GM19324 (cell line): ENCODE measurements at regions not wholly inside any gene's neighbourhood (a gene's known extent, or its start where the extent isn't known, plus 50 kb on each side); places are given as distances from the start of the nearest gene placed in this dataset.
A peak's percentile ranks its signal among the peaks of the same experiment; 100 is the strongest.

Experiments
- ATAC-seq: cut with Tn5 transposase; IDR thresholded peaks from one replicate; pipeline ENCODE4 v1.9.1; 2021; ENCODE audit warnings: mild to moderate bottlenecking, moderate library complexity; ENCODE audit not compliant: unreplicated experiment, low FRiP score

- ATAC-seq, result no peak
Measured at GRCh38 chr3:110767156-110767555, 304.5 kb upstream of the NECTIN3 start.

- ATAC-seq, result no peak
Measured at GRCh38 chr3:110767838-110768237, 303.8 kb upstream of the NECTIN3 start.

GRCh38 chr3:110773413-110773954 is 298.1 kb upstream of the NECTIN3 start:
- ATAC-seq, result no peak

- no peak for ATAC-seq
Measured at GRCh38 chr3:110774496-110775265, 296.9 kb upstream of the NECTIN3 start.

GRCh38 chr3:110779581-110779980 is 292.0 kb upstream of the NECTIN3 start:
- ATAC-seq, result no peak

- no peak for ATAC-seq
Measured at GRCh38 chr3:110783541-110783940, 288.1 kb upstream of the NECTIN3 start.

- no peak for ATAC-seq
Measured at GRCh38 chr3:110788794-110789193, 282.8 kb upstream of the NECTIN3 start.

- no peak for ATAC-seq
Measured at GRCh38 chr3:110789315-110789714, 282.3 kb upstream of the NECTIN3 start.

- no peak for ATAC-seq
Measured at GRCh38 chr3:110790631-110791030, 281.0 kb upstream of the NECTIN3 start.

GRCh38 chr3:110791995-110792686 is 279.5 kb upstream of the NECTIN3 start:
- no peak for ATAC-seq

- no peak for ATAC-seq
Measured at GRCh38 chr3:110793611-110794010, 278.0 kb upstream of the NECTIN3 start.

GRCh38 chr3:110795163-110795562 is 276.5 kb upstream of the NECTIN3 start:
- ATAC-seq, result no peak

GRCh38 chr3:110799271-110799670 is 272.3 kb upstream of the NECTIN3 start:
- no peak for ATAC-seq

GRCh38 chr3:110804856-110805255 is 266.8 kb upstream of the NECTIN3 start:
- no peak for ATAC-seq

GRCh38 chr3:110806924-110807323 is 264.7 kb upstream of the NECTIN3 start:
- no peak for ATAC-seq

- ATAC-seq, result no peak
Measured at GRCh38 chr3:110808630-110809029, 263.0 kb upstream of the NECTIN3 start.

GRCh38 chr3:110810356-110810755 is 261.3 kb upstream of the NECTIN3 start:
- ATAC-seq, result no peak

- no peak for ATAC-seq
Measured at GRCh38 chr3:110811050-110811449, 260.6 kb upstream of the NECTIN3 start.

GRCh38 chr3:110813541-110813940 is 258.1 kb upstream of the NECTIN3 start:
- ATAC-seq, result no peak

GRCh38 chr3:110814170-110815007 is 257.2 kb upstream of the NECTIN3 start:
- ATAC-seq, result peak; percentile 82
